Activated B cell treated with CpG ODN at 0.5 μM for 24 hours (primary cell): ENCODE measurements at regions not wholly inside any gene's neighbourhood (a gene's known extent, or its start where the extent isn't known, plus 50 kb on each side); places are given as distances from the start of the nearest gene placed in this dataset.

ENCODE experiments used
- ATAC-seq: fragments of 200-7000 bp; cut with Tn5 transposase; one replicate; pipeline ENCODE4 v1.10.0; 2021; ENCODE audit warnings: low read depth, mild to moderate bottlenecking, moderate library complexity
- CTCF ChIA-PET: fragments of 350-600 bp; sonication (Branson Sonifier 250); formaldehyde crosslinking; loops from one replicate; lab custom pipeline; 2021; ENCODE audit warnings: antibody characterized with exemption; lab: Charles Lee
- POLR2A ChIA-PET: fragments of 350-600 bp; sonication (Branson Sonifier 250); formaldehyde crosslinking; loops from one replicate; lab custom pipeline; 2021; ENCODE audit warnings: antibody characterized with exemption; lab: Charles Lee
- DNase-seq: peaks from one replicate; pipeline ENCODE4 v3.0.0; 2022
- H3K27ac Mint-ChIP-seq: one replicate; pipeline ENCODE4 v1.8.0; 2020; ENCODE audit warnings: mixed read lengths
- H3K27me3 Mint-ChIP-seq: one replicate; pipeline ENCODE4 v1.8.0; 2021; ENCODE audit warnings: mixed read lengths
- H3K36me3 Mint-ChIP-seq: one replicate; pipeline ENCODE4 v1.8.0; 2021; ENCODE audit warnings: low read depth, mixed read lengths
- H3K4me1 Mint-ChIP-seq: one replicate; pipeline ENCODE4 v1.8.0; 2021; ENCODE audit warnings: mixed read lengths
- H3K4me3 Mint-ChIP-seq: one replicate; pipeline ENCODE4 v1.8.0; 2020; ENCODE audit warnings: mild to moderate bottlenecking, mixed read lengths
- H3K9me3 Mint-ChIP-seq: one replicate; pipeline ENCODE4 v1.8.0; 2020; ENCODE audit warnings: mixed read lengths
- CTCF ChIP-seq: fragments of 200-600 bp; IDR thresholded peaks from one replicate; pipeline ENCODE4 v1.8.0; 2022; ENCODE audit warnings: antibody characterized with exemption, mild to moderate bottlenecking
- intact Hi-C: fragments of 100-400 bp; cut with micrococcal nuclease; formaldehyde crosslinking; loops from one replicate; pipeline ENCODE4 v1.15.1; 2024

- H3K9me3 Mint-ChIP-seq = peaks cover 4% of the 10 kb centered on the region
- ChIA-PET CTCF (no interaction called here), POLR2A (no interaction called here)
- TF ChIP-seq CTCF = no peak
- intact Hi-C loops = no loop called here
- H3K36me3 Mint-ChIP-seq = no peaks in the 10 kb centered on the region
- H3K27ac Mint-ChIP-seq = no peak overlapping the region
- ATAC-seq (no peak), DNase-seq (no peak)
- no peaks in the 10 kb centered on the region for H3K4me1 Mint-ChIP-seq
- no peak overlapping the region for H3K4me3 Mint-ChIP-seq
- H3K27me3 Mint-ChIP-seq = peaks cover 14% of the 10 kb centered on the region
Measured at GRCh38 chr11:119972281-119972680, 165.6 kb downstream of the TRIM29 start.

- ChIA-PET CTCF (no interaction called here), POLR2A (no interaction called here)
- ATAC-seq (no peak), DNase-seq (no peak)
- Mint-ChIP-seq H3K27ac (no peak overlapping the region), H3K4me3 (no peak overlapping the region), H3K9me3 (peaks cover 4% of the 10 kb centered on the region), H3K27me3 (peaks cover 10% of the 10 kb centered on the region), H3K4me1 (no peaks in the 10 kb centered on the region), H3K36me3 (no peaks in the 10 kb centered on the region)
- no peak for TF ChIP-seq CTCF
- intact Hi-C loops = no loop called here
Measured at GRCh38 chr11:119970555-119971304, 167.2 kb downstream of the TRIM29 start.

GRCh38 chr11:119964136-119965025, 173.5 kb downstream of the TRIM29 start:
- no peaks in the 10 kb centered on the region for H3K36me3 Mint-ChIP-seq
- ChIA-PET CTCF (no interaction called here), POLR2A (no interaction called here)
- H3K9me3 Mint-ChIP-seq = peaks cover 2% of the 10 kb centered on the region
- H3K4me1 Mint-ChIP-seq = no peaks in the 10 kb centered on the region
- no peak for TF ChIP-seq CTCF
- ATAC-seq = no peak
- H3K4me3 Mint-ChIP-seq = no peak overlapping the region
- DNase-seq = no peak
- no peaks in the 10 kb centered on the region for H3K27me3 Mint-ChIP-seq
- intact Hi-C loops = no loop called here
- no peak overlapping the region for H3K27ac Mint-ChIP-seq

- TF ChIP-seq CTCF = no peak
- H3K4me1 Mint-ChIP-seq = no peaks in the 10 kb centered on the region
- ATAC-seq (no peak), DNase-seq (no peak)
- H3K27ac Mint-ChIP-seq = no peak overlapping the region
- CTCF ChIA-PET = interaction anchor here (1.1 kb wide), 1 partner anchor 284 kb away, joined by 3 read pairs; no protein-coding TSS in a partner anchor
- no peak overlapping the region for H3K4me3 Mint-ChIP-seq
- no peaks in the 10 kb centered on the region for H3K9me3 Mint-ChIP-seq
- no peaks in the 10 kb centered on the region for H3K36me3 Mint-ChIP-seq
- intact Hi-C loops = no loop called here
- H3K27me3 Mint-ChIP-seq = peaks cover 15% of the 10 kb centered on the region
- POLR2A ChIA-PET = no interaction called here
Measured at GRCh38 chr11:119957951-119958350, 180.0 kb downstream of the TRIM29 start.

GRCh38 chr11:119952441-119952840, 185.5 kb downstream of the TRIM29 start:
- POLR2A ChIA-PET = no interaction called here
- H3K27me3 Mint-ChIP-seq = peaks cover 16% of the 10 kb centered on the region
- H3K4me3 Mint-ChIP-seq = no peak overlapping the region
- H3K4me1 Mint-ChIP-seq = no peaks in the 10 kb centered on the region
- ATAC-seq = no peak
- no peak for TF ChIP-seq CTCF
- H3K9me3 Mint-ChIP-seq = no peaks in the 10 kb centered on the region
- H3K27ac Mint-ChIP-seq = no peak overlapping the region
- CTCF ChIA-PET = no interaction called here
- intact Hi-C loops = no loop called here
- no peak for DNase-seq
- H3K36me3 Mint-ChIP-seq = no peaks in the 10 kb centered on the region
